Uterus (tissue), 2 donors: ENCODE measurements at regions not wholly inside any gene's neighbourhood (a gene's known extent, or its start where the extent isn't known, plus 50 kb on each side); places are given as distances from the start of the nearest gene placed in this dataset.

Experiments
- CTCF ChIP-seq, 4 experiments: fragments of 200-600 bp in 2 of 4; fragments of 450-650 bp in 2 of 4; sonication (generic) in 2 of 4; IDR thresholded peaks; one replicate each; pipeline ENCODE4 v1.5.1; 2016 to 2019; ENCODE audit warnings: antibody characterized with exemption in 4 of 4, mild to moderate bottlenecking in 2 of 4, moderate library complexity in 1 of 4
- POLR2A ChIP-seq, 2 donors: fragments of 450-650 bp; IDR thresholded peaks; one replicate each; pipeline ENCODE4 v1.6.1; 2016; ENCODE audit warnings: antibody characterized with exemption in 2 of 2, mild to moderate bottlenecking in 1 of 2, moderate library complexity in 1 of 2

DNA sequence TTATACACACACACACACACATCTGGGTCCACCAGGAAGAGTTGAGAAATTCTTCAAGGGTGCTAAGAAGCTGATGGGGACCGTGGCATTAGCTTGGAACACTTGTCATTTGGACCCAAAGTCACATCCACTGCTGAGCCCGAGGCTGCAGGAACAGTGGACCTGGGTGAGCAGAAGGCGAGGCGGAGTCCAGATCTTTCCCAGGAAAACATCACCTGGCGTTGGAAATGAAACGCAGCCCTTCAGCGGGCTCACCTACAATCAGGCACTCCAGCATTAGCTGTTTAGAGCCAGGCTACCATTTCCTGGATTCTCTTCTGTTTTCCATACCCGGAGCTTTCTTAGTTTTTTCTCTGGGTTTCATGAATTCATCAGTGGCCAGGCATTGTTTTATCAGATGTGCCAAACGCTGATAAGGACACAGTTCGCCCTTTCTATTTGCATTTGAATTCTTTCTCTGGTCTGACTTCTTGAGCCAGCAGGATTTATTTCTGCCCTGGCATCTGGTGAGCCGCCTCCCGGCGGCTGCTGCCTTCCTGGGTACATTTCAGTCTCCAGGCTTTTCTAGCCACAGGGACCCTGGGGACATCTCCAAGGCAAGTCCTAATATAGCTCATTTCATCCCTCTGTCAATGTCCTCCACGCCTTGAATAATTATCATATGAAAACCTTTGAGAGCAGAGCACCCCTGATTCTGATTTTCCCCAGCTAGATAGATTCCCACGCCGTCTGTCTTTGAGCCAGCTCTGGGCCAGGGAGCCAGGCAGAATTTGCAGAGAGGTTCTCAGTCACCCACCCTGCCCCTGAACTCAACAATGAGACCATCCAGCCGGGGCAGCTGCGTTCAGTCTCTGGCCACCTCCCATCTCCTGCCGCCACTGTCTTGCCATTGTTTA, 170.9 kb downstream of the TTLL2 start:
- no peak for TF ChIP-seq CTCF (IDR thresholded peaks at IDR 0.05)
- TF ChIP-seq POLR2A (IDR thresholded peaks at IDR 0.05), result no peak
